ENCODE measurements at regions not wholly inside any gene's neighbourhood (a gene's known extent, or its start where the extent isn't known, plus 50 kb on each side); places are given as distances from the start of the nearest gene placed in this dataset.
A peak's percentile ranks its signal among the peaks of the same experiment; 100 is the strongest.

GRCh38 chr3:184647405-184647936 is 64.4 kb downstream of the MAGEF1 start:
- DNase-seq, result no peak
- no peak overlapping the region for H3K4me3 ChIP-seq
- H3K9me2 ChIP-seq (ENCODE audit: insufficient read depth), result no peaks in the 10 kb centered on the region
- H2AFZ ChIP-seq, result no peak overlapping the region
- H3K9me3 ChIP-seq (ENCODE audit: insufficient read depth, low read depth), result no peaks in the 10 kb centered on the region
- H3K79me2 ChIP-seq (ENCODE audit: low read depth), result no peaks in the 10 kb centered on the region
- TF ChIP-seq CTCF (conservative IDR thresholded peaks at IDR 0.05), result no peak
- no peak for TF ChIP-seq EZH2 (IDR thresholded peaks at IDR 0.05; ENCODE audit: low read depth)
- H3K36me3 ChIP-seq (ENCODE audit: low read depth), result no peaks in the 10 kb centered on the region
- H3K27me3 ChIP-seq (ENCODE audit: insufficient read depth, low read depth), result no peaks in the 10 kb centered on the region
- H3K4me1 ChIP-seq (replicated peaks; ENCODE audit: insufficient read depth), result peaks cover 34% of the 10 kb centered on the region
- CTCF ChIA-PET, result interaction anchor here (0.6 kb wide), 1 partner anchor 138 kb away, joined by 3 read pairs; no protein-coding TSS in a partner anchor
- H3K27ac ChIP-seq, result no peak overlapping the region
- H4K20me1 ChIP-seq (ENCODE audit: insufficient read depth), result no peaks in the 10 kb centered on the region
- POLR2A ChIA-PET (ENCODE audit: unreplicated experiment), result interaction anchor here (0.6 to 0.9 kb wide), 2 partner anchors 12 to 25 kb away, joined by 3 to 7 read pairs; no protein-coding TSS in a partner anchor
- H3F3A ChIP-seq (ENCODE audit: insufficient read depth, low read depth), result peaks cover 12% of the 10 kb centered on the region; the same call in 1 of the 2 replicates
- intact Hi-C loops (cut with micrococcal nuclease; ENCODE audit: unreplicated experiment), result no loop called here
- no TSS peak for BruUV-seq (replicated peaks)
- no peak overlapping the region for H3K4me2 ChIP-seq

GRCh38 chr3:184645336-184645735 is 66.5 kb downstream of the MAGEF1 start:
- Histone ChIP-seq H4K20me1 (ENCODE audit: insufficient read depth) (no peaks in the 10 kb centered on the region), H3F3A (ENCODE audit: insufficient read depth, low read depth) (peaks cover 12% of the 10 kb centered on the region), H3K27me3 (ENCODE audit: insufficient read depth, low read depth) (no peaks in the 10 kb centered on the region), H3K36me3 (ENCODE audit: low read depth) (no peaks in the 10 kb centered on the region), H2AFZ (no peak overlapping the region), H3K9me2 (ENCODE audit: insufficient read depth) (no peaks in the 10 kb centered on the region), H3K79me2 (ENCODE audit: low read depth) (no peaks in the 10 kb centered on the region), H3K27ac (no peak overlapping the region), H3K4me3 (no peak overlapping the region), H3K4me1 (replicated peaks; ENCODE audit: insufficient read depth) (peaks cover 21% of the 10 kb centered on the region), H3K4me2 (peak overlapping the region; percentile 46), H3K9me3 (ENCODE audit: insufficient read depth, low read depth) (no peaks in the 10 kb centered on the region)
- ChIA-PET POLR2A (ENCODE audit: unreplicated experiment) (interaction anchor here (0.5 to 0.7 kb wide), 4 partner anchors 9 to 59 kb away, joined by 3 to 5 read pairs (median 4); no protein-coding TSS in a partner anchor), CTCF (no interaction called here)
- no peak for TF ChIP-seq CTCF (conservative IDR thresholded peaks at IDR 0.05)
- TF ChIP-seq EZH2 (IDR thresholded peaks at IDR 0.05; ENCODE audit: low read depth), result no peak
- no TSS peak for BruUV-seq (replicated peaks)
- DNase-seq, result peak; percentile 70 to 89
- intact Hi-C loops (cut with micrococcal nuclease; ENCODE audit: unreplicated experiment), result no loop called here

DNA sequence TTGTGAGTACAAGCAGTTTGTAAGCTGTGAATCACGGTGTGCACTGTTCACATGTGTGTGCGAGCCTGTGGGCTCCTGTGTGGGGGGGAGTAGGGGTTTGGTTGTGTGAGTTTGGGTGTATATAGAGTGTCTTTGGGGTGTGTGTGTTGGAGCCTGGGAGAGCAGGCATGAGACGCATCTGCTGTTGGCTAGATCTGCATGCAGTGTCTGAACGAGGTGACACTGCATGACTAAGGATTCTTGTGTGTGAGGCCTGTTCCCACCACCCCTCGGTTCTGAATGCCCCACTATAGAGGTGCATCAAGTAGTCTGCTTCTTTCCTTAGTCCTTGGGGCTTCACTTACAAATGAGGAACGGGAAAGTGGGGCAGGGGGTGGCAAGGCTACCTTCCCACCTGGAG is 68.4 kb downstream of the MAGEF1 start:
- peaks cover 12% of the 10 kb centered on the region for H3F3A ChIP-seq (ENCODE audit: insufficient read depth, low read depth)
- no peak for DNase-seq
- ChIA-PET POLR2A (ENCODE audit: unreplicated experiment) (no interaction called here), CTCF (no interaction called here)
- no peak overlapping the region for H3K4me3 ChIP-seq
- H4K20me1 ChIP-seq (ENCODE audit: insufficient read depth), result no peaks in the 10 kb centered on the region
- no peaks in the 10 kb centered on the region for H3K9me3 ChIP-seq (ENCODE audit: insufficient read depth, low read depth)
- H3K36me3 ChIP-seq (ENCODE audit: low read depth), result no peaks in the 10 kb centered on the region
- TF ChIP-seq CTCF (conservative IDR thresholded peaks at IDR 0.05), result no peak
- no peak for TF ChIP-seq EZH2 (IDR thresholded peaks at IDR 0.05; ENCODE audit: low read depth)
- H2AFZ ChIP-seq, result no peak overlapping the region
- H3K9me2 ChIP-seq (ENCODE audit: insufficient read depth), result no peaks in the 10 kb centered on the region
- H3K27me3 ChIP-seq (ENCODE audit: insufficient read depth, low read depth), result no peaks in the 10 kb centered on the region
- intact Hi-C loops (cut with micrococcal nuclease; ENCODE audit: unreplicated experiment), result no loop called here
- no TSS peak for BruUV-seq (replicated peaks)
- H3K4me1 ChIP-seq (replicated peaks; ENCODE audit: insufficient read depth), result peaks cover 35% of the 10 kb centered on the region
- no peak overlapping the region for H3K4me2 ChIP-seq
- no peak overlapping the region for H3K27ac ChIP-seq
- no peaks in the 10 kb centered on the region for H3K79me2 ChIP-seq (ENCODE audit: low read depth)
